GM12873 (cell line): ENCODE measurements at regions not wholly inside any gene's neighbourhood (a gene's known extent, or its start where the extent isn't known, plus 50 kb on each side); places are given as distances from the start of the nearest gene placed in this dataset.

Experiments
- TF ChIP-seq, protein P1 (sequence below): IDR thresholded peaks from 2 replicates; pipeline ENCODE4 v1.5.1; 2012; ENCODE audit warnings: low read depth, mild to moderate bottlenecking, moderate library complexity, low read length, control low read depth; ENCODE audit not compliant: insufficient read depth; ENCODE audit errors: missing control alignments

DNA sequence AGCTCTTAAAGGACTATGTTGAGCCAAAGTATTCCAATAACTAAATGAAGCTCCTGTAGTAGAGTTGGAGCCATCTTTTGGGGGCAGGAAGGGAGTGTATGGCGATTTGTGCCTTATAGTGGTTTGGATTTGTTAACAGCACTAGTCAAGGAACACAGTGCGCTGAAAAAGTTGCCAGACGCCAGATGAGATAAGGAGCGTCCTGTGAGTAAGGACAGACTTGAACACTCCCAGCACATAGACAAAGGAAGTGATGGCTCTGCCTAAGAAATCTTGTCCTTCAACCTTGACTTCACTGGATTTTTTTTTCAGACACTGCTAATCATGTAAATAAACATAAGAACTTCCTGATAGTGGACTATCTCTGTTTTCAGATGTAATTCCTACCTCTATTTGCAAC, 136.9 kb downstream of the TRMT11 start:
- TF ChIP-seq, protein P1, sequence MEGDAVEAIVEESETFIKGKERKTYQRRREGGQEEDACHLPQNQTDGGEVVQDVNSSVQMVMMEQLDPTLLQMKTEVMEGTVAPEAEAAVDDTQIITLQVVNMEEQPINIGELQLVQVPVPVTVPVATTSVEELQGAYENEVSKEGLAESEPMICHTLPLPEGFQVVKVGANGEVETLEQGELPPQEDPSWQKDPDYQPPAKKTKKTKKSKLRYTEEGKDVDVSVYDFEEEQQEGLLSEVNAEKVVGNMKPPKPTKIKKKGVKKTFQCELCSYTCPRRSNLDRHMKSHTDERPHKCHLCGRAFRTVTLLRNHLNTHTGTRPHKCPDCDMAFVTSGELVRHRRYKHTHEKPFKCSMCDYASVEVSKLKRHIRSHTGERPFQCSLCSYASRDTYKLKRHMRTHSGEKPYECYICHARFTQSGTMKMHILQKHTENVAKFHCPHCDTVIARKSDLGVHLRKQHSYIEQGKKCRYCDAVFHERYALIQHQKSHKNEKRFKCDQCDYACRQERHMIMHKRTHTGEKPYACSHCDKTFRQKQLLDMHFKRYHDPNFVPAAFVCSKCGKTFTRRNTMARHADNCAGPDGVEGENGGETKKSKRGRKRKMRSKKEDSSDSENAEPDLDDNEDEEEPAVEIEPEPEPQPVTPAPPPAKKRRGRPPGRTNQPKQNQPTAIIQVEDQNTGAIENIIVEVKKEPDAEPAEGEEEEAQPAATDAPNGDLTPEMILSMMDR, result no peak

GRCh38 chr6:126127659-126128058, 141.3 kb downstream of the TRMT11 start:
- TF ChIP-seq, protein P1, result no peak

DNA sequence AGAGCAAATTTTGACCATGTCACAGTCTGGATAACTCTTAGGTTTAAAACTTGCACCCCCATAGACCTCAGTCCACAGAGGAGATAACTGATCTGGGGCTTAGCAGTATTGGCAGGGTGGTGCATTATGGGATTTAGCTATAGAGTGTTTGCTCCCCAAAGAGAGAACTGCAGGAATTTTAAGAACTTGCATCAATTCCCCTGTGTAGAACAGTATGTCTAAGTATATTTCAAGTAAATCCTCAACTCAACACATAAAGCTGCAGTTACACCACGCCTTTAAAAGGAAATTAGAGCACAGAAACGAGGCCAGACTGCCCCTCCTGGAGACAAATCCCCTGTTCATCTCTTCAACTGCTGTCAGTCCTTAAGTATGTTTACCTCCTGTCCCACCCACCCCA, 144.9 kb downstream of the TRMT11 start:
- TF ChIP-seq, protein P1, result no peak

- TF ChIP-seq, protein P1, result no peak
Observed at GRCh38 chr6:126133984-126134383, 147.6 kb downstream of the TRMT11 start.

GRCh38 chr6:126134491-126134890, 148.2 kb downstream of the TRMT11 start:
- TF ChIP-seq, protein P1, result no peak

DNA sequence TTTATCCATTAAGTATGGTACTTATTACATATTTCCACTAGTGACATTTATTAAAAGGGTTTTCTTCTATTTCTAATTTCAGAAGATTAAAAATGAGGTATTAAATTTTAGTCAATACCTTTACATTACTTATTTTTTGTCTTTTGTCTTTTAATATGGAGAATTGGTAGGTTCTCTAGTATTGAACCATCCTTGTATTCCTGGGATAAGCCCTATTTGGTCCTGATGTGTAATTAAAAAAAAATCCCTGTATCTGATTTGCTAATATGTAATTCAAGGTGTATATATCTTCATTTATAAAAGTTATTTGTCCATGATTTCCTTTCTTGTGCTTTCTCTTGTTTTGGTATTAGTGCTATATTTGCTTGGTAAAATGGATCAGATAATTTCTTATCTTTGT, 153.7 kb downstream of the TRMT11 start:
- TF ChIP-seq, protein P1, result no peak

DNA sequence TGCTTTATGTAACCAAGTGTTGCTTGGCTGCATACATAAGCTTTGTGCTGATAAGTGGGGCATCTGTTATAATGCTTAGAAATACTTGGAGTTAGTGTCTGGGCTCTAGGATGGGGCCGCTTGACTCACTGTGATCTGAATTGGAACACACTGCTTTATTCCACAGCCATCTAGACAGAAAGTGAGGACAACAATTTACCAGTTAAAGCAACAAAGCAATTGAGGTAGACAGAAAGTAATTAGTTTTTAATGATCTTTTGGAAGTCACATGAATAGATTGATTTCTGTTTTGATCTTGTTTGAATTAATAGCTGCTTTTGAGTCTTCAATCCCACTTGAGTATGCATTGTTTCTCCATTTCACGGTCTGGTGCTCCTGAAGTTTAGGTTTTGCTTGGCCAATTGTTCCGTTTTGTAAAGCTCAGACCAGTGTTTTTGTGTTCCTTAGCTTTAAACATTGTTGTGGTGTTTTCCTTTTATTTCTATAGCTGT, 157.5 kb downstream of the TRMT11 start:
- TF ChIP-seq, protein P1, result no peak
